Mesenchymal stem cell (in vitro differentiated cells and primary cell): ENCODE measurements at regions not wholly inside any gene's neighbourhood (a gene's known extent, or its start where the extent isn't known, plus 50 kb on each side); places are given as distances from the start of the nearest gene placed in this dataset.

Experiments
- DNase-seq: peaks from one replicate; pipeline ENCODE4 v3.0.0-alpha.2; 2013
- H2AFZ ChIP-seq: one replicate; pipeline ENCODE4 v1.6.1; 2013; ENCODE audit warnings: low read depth, mild to moderate bottlenecking, control low read depth, inconsistent platforms, low read length, moderate library complexity
- H2AK5ac ChIP-seq: 2 replicates; pipeline ENCODE4 v1.6.1; 2013; ENCODE audit warnings: low read length, moderate library complexity, mild to moderate bottlenecking, inconsistent platforms; ENCODE audit not compliant: severe bottlenecking
- H2BK120ac ChIP-seq: one replicate; pipeline ENCODE4 v1.6.1; 2013; ENCODE audit warnings: low read depth, mild to moderate bottlenecking, inconsistent platforms, low read length, moderate library complexity
- H2BK12ac ChIP-seq, 2 experiments: one replicate each; pipeline ENCODE4 v1.6.1; 2013; ENCODE audit warnings: inconsistent platforms in 2 of 2, low read length in 2 of 2, mild to moderate bottlenecking in 2 of 2, moderate library complexity in 2 of 2, control low read depth in 1 of 2
- H2BK15ac ChIP-seq: one replicate; pipeline ENCODE4 v1.6.1; 2013; ENCODE audit warnings: mild to moderate bottlenecking, low read depth, inconsistent platforms; ENCODE audit not compliant: poor library complexity, severe bottlenecking
- H2BK5ac ChIP-seq: 2 replicates; pipeline ENCODE4 v1.6.1; 2013; ENCODE audit warnings: low read depth, mild to moderate bottlenecking, low read length, control low read depth, inconsistent platforms; ENCODE audit not compliant: poor library complexity, severe bottlenecking
- H3K14ac ChIP-seq, 2 experiments: one replicate each; pipeline ENCODE4 v1.6.1; 2013; ENCODE audit warnings: inconsistent platforms in 2 of 2, low read length in 2 of 2, control low read depth in 1 of 2, mild to moderate bottlenecking in 1 of 2, moderate library complexity in 1 of 2
- H3K18ac ChIP-seq, 2 experiments: one replicate each; pipeline ENCODE4 v1.6.1; 2013; ENCODE audit warnings: inconsistent platforms in 2 of 2, low read length in 2 of 2, control low read depth in 1 of 2, low read depth in 1 of 2, mild to moderate bottlenecking in 1 of 2
- H3K23ac ChIP-seq, 2 experiments: one replicate each; pipeline ENCODE4 v1.6.1; 2013; ENCODE audit warnings: inconsistent platforms in 2 of 2, low read length in 2 of 2, mild to moderate bottlenecking in 2 of 2, moderate library complexity in 2 of 2, control low read depth in 1 of 2
- H3K27ac ChIP-seq: 2 replicates; pipeline ENCODE4 v1.5.1; 2013; ENCODE audit warnings: mild to moderate bottlenecking, moderate library complexity, low read length, control low read depth, inconsistent platforms; ENCODE audit not compliant: poor library complexity, severe bottlenecking
- H3K27me3 ChIP-seq, 2 experiments: 2 replicates each; pipeline versions ENCODE4 v1.6.1 to v1.7.0; 2013; ENCODE audit warnings: low read length in 2 of 2, mild to moderate bottlenecking in 2 of 2, moderate library complexity in 2 of 2, control low read depth in 1 of 2, inconsistent platforms in 1 of 2; ENCODE audit not compliant: control insufficient read depth in 1 of 2, insufficient read depth in 1 of 2
- H3K36me3 ChIP-seq, 2 experiments: 2 replicates each; pipeline versions ENCODE4 v1.6.1 to v1.7.0; 2013; ENCODE audit warnings: low read length in 2 of 2, control low read depth in 1 of 2, inconsistent platforms in 1 of 2, low read depth in 1 of 2, mild to moderate bottlenecking in 1 of 2; ENCODE audit not compliant: insufficient read depth in 2 of 2, control insufficient read depth in 1 of 2
- H3K4ac ChIP-seq, 2 experiments: one replicate each; pipeline ENCODE4 v1.6.1; 2013; ENCODE audit warnings: inconsistent platforms in 2 of 2, low read length in 2 of 2, mild to moderate bottlenecking in 2 of 2, moderate library complexity in 2 of 2, control low read depth in 1 of 2, low read depth in 1 of 2
- H3K4me1 ChIP-seq: 2 replicates; pipeline ENCODE4 v1.6.1; 2013; ENCODE audit warnings: low read depth, low read length, control low read depth; ENCODE audit not compliant: control insufficient read depth, insufficient read depth
- H3K4me2 ChIP-seq: 2 replicates; pipeline ENCODE4 v1.6.1; 2013; ENCODE audit warnings: low read length, mild to moderate bottlenecking, inconsistent platforms; ENCODE audit not compliant: poor library complexity, severe bottlenecking
- H3K4me3 ChIP-seq, 2 experiments: 2 replicates each; pipeline versions ENCODE4 v1.5.1 to v1.7.0; 2013; ENCODE audit warnings: low read length in 2 of 2, mild to moderate bottlenecking in 2 of 2, control low read depth in 1 of 2, low read depth in 1 of 2; ENCODE audit not compliant: insufficient read depth in 1 of 2
- H3K79me1 ChIP-seq: replicated peaks from 2 replicates; pipeline ENCODE4 v1.6.1; 2013; ENCODE audit warnings: mild to moderate bottlenecking, control low read depth, low read length, inconsistent platforms; ENCODE audit not compliant: poor library complexity, severe bottlenecking
- H3K9ac ChIP-seq: 2 replicates; pipeline ENCODE4 v1.7.0; 2013; ENCODE audit warnings: mild to moderate bottlenecking, low read length, moderate library complexity
- H3K9me3 ChIP-seq: 2 replicates; pipeline ENCODE4 v1.7.0; 2013; ENCODE audit warnings: mild to moderate bottlenecking, low read length; ENCODE audit not compliant: control insufficient read depth
- H4K8ac ChIP-seq: one replicate; pipeline ENCODE4 v1.6.1; 2013; ENCODE audit warnings: inconsistent platforms, mild to moderate bottlenecking, low read length, moderate library complexity
- H4K91ac ChIP-seq: one replicate; pipeline ENCODE4 v1.6.1; 2013; ENCODE audit warnings: mild to moderate bottlenecking, low read length, inconsistent platforms
- WGBS: methylation state at CpG from one replicate; pipeline ENCODE4 v1.1.7; 2013; ENCODE audit warnings: mixed read lengths; 5-methylcytosine and 5-hydroxymethylcytosine counted together

- Histone ChIP-seq H3K9me3 (peaks cover under 1% of the 10 kb centered on the region), H3K18ac (no peak overlapping the region), H2BK120ac (no peak overlapping the region), H2BK15ac (no peak overlapping the region), H3K14ac (no peak overlapping the region), H3K4ac (no peak overlapping the region), H2AFZ (no peak overlapping the region), H3K4me1 (no peaks in the 10 kb centered on the region), H3K36me3 (no peaks in the 10 kb centered on the region), H3K9ac (no peak overlapping the region), H4K8ac (no peak overlapping the region), H3K4me2 (no peak overlapping the region), H3K79me1 (no peaks in the 10 kb centered on the region), H3K27ac (no peak overlapping the region), H4K91ac (no peak overlapping the region), H2BK5ac (no peak overlapping the region), H2AK5ac (no peak overlapping the region), H3K4me3 (no peak overlapping the region), H3K23ac (no peak overlapping the region), H3K27me3 (peaks cover 0 to under 1% of the 10 kb centered on the region in 2 experiments), H2BK12ac (no peak overlapping the region)
- WGBS = 75% methylated on average over 1 of the region's 1 CpG
- no peak for DNase-seq
Observed at GRCh38 chr9:95608341-95608740, 91.6 kb upstream of the PTCH1 start.

GRCh38 chr9:95607507-95607906, 90.7 kb upstream of the PTCH1 start:
- no peak for DNase-seq
- no peaks in the 10 kb centered on the region for H3K36me3 ChIP-seq
- H3K9me3 ChIP-seq = no peaks in the 10 kb centered on the region
- 92% methylated on average over 5 of the region's 5 CpGs for WGBS
- no peak overlapping the region for H3K4me2 ChIP-seq
- no peak overlapping the region for H2AK5ac ChIP-seq
- H4K8ac ChIP-seq = no peak overlapping the region
- H3K27me3 ChIP-seq = peaks cover 0 to 6% of the 10 kb centered on the region in 2 experiments
- H2BK5ac ChIP-seq = no peak overlapping the region
- H2BK12ac ChIP-seq = no peak overlapping the region
- H2BK120ac ChIP-seq = no peak overlapping the region
- no peak overlapping the region for H4K91ac ChIP-seq
- no peak overlapping the region for H3K4me3 ChIP-seq
- H3K18ac ChIP-seq = no peak overlapping the region
- H3K14ac ChIP-seq = no peak overlapping the region
- no peak overlapping the region for H3K4ac ChIP-seq
- no peak overlapping the region for H3K27ac ChIP-seq
- H3K79me1 ChIP-seq = no peaks in the 10 kb centered on the region
- no peak overlapping the region for H3K23ac ChIP-seq
- no peak overlapping the region for H3K9ac ChIP-seq
- no peak overlapping the region for H2AFZ ChIP-seq
- H2BK15ac ChIP-seq = no peak overlapping the region
- H3K4me1 ChIP-seq = no peaks in the 10 kb centered on the region

DNA sequence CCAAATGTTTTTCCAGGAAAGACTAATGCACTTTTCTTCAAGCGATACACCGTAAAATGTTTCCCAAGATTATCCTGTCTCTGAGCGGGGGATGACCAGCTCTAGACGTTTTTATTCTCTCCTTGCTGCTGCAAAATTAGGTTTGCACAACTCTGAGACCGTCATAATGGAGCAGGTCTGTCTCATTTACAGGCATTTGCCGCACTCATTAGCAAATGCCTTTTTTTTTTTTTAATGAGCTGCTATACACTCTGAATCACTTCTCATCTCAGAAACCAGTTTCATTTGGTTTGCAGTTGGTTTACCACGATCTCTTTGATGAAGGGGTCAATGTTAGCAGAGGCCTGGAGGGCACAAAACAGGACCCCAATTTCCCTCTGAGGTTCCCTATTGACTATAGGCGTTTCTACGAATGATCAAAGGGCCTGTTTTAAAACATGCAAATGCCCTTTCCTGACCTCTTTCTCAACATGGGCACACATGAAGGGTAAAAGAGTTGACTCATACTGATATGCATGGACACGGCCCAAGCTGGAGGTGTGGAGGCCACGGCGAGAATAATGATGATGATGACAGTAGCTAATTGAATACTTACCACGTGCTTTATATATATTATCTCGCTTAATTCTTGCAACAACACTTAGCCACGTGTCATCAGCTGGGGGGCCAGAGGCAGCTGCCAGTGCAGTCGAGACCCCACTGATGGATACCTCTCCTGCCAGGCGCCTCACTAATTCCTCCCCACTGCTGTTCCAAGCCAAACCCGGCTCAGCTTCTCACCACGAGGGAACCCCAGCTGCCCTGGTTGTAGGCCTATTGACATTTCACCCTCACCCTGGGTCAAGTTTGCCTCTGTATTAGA, 89.9 kb upstream of the PTCH1 start:
- H3K4me3 ChIP-seq = no peak overlapping the region
- H3K79me1 ChIP-seq = no peaks in the 10 kb centered on the region
- no peaks in the 10 kb centered on the region for H3K36me3 ChIP-seq
- H3K9ac ChIP-seq = no peak overlapping the region
- no peak overlapping the region for H4K8ac ChIP-seq
- no peak overlapping the region for H3K14ac ChIP-seq
- H3K4me1 ChIP-seq = no peaks in the 10 kb centered on the region
- no peak overlapping the region for H2BK12ac ChIP-seq
- 83% methylated on average over 17 of the region's 19 CpGs for WGBS
- H3K27ac ChIP-seq = no peak overlapping the region
- no peak overlapping the region for H3K18ac ChIP-seq
- peaks cover 0 to 6% of the 10 kb centered on the region in 2 experiments for H3K27me3 ChIP-seq
- DNase-seq = no peak
- no peaks in the 10 kb centered on the region for H3K9me3 ChIP-seq
- no peak overlapping the region for H2BK15ac ChIP-seq
- H3K4me2 ChIP-seq = no peak overlapping the region
- no peak overlapping the region for H3K4ac ChIP-seq
- no peak overlapping the region for H2AFZ ChIP-seq
- no peak overlapping the region for H2AK5ac ChIP-seq
- H3K23ac ChIP-seq = no peak overlapping the region
- H2BK5ac ChIP-seq = no peak overlapping the region
- H2BK120ac ChIP-seq = no peak overlapping the region
- H4K91ac ChIP-seq = no peak overlapping the region

GRCh38 chr9:95605816-95606488, 89.2 kb upstream of the PTCH1 start:
- no peak overlapping the region for H2AFZ ChIP-seq
- H3K27ac ChIP-seq = no peak overlapping the region
- H2BK12ac ChIP-seq = no peak overlapping the region
- no peak overlapping the region for H3K4ac ChIP-seq
- no peak overlapping the region for H3K9ac ChIP-seq
- no peak overlapping the region for H3K23ac ChIP-seq
- H2BK5ac ChIP-seq = no peak overlapping the region
- H3K27me3 ChIP-seq = peaks cover 0 to 6% of the 10 kb centered on the region in 2 experiments
- H3K4me3 ChIP-seq = no peak overlapping the region
- no peak overlapping the region for H3K14ac ChIP-seq
- H3K4me1 ChIP-seq = no peaks in the 10 kb centered on the region
- no peak overlapping the region for H3K18ac ChIP-seq
- H3K9me3 ChIP-seq = no peaks in the 10 kb centered on the region
- no peaks in the 10 kb centered on the region for H3K79me1 ChIP-seq
- no peak overlapping the region for H2AK5ac ChIP-seq
- no peak overlapping the region for H3K4me2 ChIP-seq
- no peak overlapping the region for H2BK120ac ChIP-seq
- no peak overlapping the region for H4K8ac ChIP-seq
- no peak overlapping the region for H2BK15ac ChIP-seq
- DNase-seq = peak; percentile 52
- no peaks in the 10 kb centered on the region for H3K36me3 ChIP-seq
- H4K91ac ChIP-seq = no peak overlapping the region
- WGBS = 67% methylated on average over 10 of the region's 10 CpGs
